ENCODE measurements at regions not wholly inside any gene's neighbourhood (a gene's known extent, or its start where the extent isn't known, plus 50 kb on each side); places are given as distances from the start of the nearest gene placed in this dataset.

GRCh38 chr9:1535051-1535450, 480.1 kb upstream of the SMARCA2 start:
- Mint-ChIP-seq H3K9me3 (no peaks in the 10 kb centered on the region), H3K27ac (no peak overlapping the region), H3K36me3 (ENCODE audit: low read depth) (no peaks in the 10 kb centered on the region), H3K27me3 (ENCODE audit: low read depth) (peaks cover 4% of the 10 kb centered on the region), H3K4me3 (no peak overlapping the region), H3K4me1 (peaks cover 29% of the 10 kb centered on the region)
- TF ChIP-seq CTCF (IDR thresholded peaks at IDR 0.05; ENCODE audit: unreplicated experiment in 3 of 3), result no peak

- Mint-ChIP-seq H3K4me3 (no peak overlapping the region), H3K9me3 (no peaks in the 10 kb centered on the region), H3K4me1 (peaks cover 26% of the 10 kb centered on the region), H3K36me3 (ENCODE audit: low read depth) (no peaks in the 10 kb centered on the region), H3K27me3 (ENCODE audit: low read depth) (peaks cover 4% of the 10 kb centered on the region), H3K27ac (no peak overlapping the region)
- no peak for TF ChIP-seq CTCF (IDR thresholded peaks at IDR 0.05; ENCODE audit: unreplicated experiment in 3 of 3)
Measured at GRCh38 chr9:1535599-1535998, 479.5 kb upstream of the SMARCA2 start.

GRCh38 chr9:1536522-1537170, 478.5 kb upstream of the SMARCA2 start:
- Mint-ChIP-seq H3K27ac (no peak overlapping the region), H3K27me3 (ENCODE audit: low read depth) (peaks cover 4% of the 10 kb centered on the region), H3K9me3 (no peaks in the 10 kb centered on the region), H3K4me3 (no peak overlapping the region), H3K4me1 (peaks cover 16% of the 10 kb centered on the region), H3K36me3 (ENCODE audit: low read depth) (no peaks in the 10 kb centered on the region)
- no peak for TF ChIP-seq CTCF (IDR thresholded peaks at IDR 0.05; ENCODE audit: unreplicated experiment in 3 of 3)

- Mint-ChIP-seq H3K27ac (no peak overlapping the region), H3K9me3 (no peaks in the 10 kb centered on the region), H3K4me1 (peaks cover 9% of the 10 kb centered on the region), H3K4me3 (no peak overlapping the region), H3K27me3 (ENCODE audit: low read depth) (peaks cover 4% of the 10 kb centered on the region), H3K36me3 (ENCODE audit: low read depth) (no peaks in the 10 kb centered on the region)
- TF ChIP-seq CTCF (IDR thresholded peaks at IDR 0.05; ENCODE audit: unreplicated experiment in 3 of 3), result no peak
Measured at GRCh38 chr9:1538301-1538700, 476.8 kb upstream of the SMARCA2 start.

- Mint-ChIP-seq H3K27ac (no peak overlapping the region), H3K27me3 (ENCODE audit: low read depth) (peaks cover 4% of the 10 kb centered on the region), H3K36me3 (ENCODE audit: low read depth) (no peaks in the 10 kb centered on the region), H3K4me1 (peaks cover 9% of the 10 kb centered on the region), H3K9me3 (no peaks in the 10 kb centered on the region), H3K4me3 (no peak overlapping the region)
- TF ChIP-seq CTCF (IDR thresholded peaks at IDR 0.05; ENCODE audit: unreplicated experiment in 3 of 3), result no peak
Measured at GRCh38 chr9:1539216-1539615, 475.9 kb upstream of the SMARCA2 start.

GRCh38 chr9:1550636-1551035, 464.5 kb upstream of the SMARCA2 start:
- Mint-ChIP-seq H3K27me3 (ENCODE audit: low read depth) (no peaks in the 10 kb centered on the region), H3K9me3 (peaks cover 11% of the 10 kb centered on the region), H3K4me1 (peaks cover 23% of the 10 kb centered on the region), H3K4me3 (no peak overlapping the region), H3K27ac (no peak overlapping the region), H3K36me3 (ENCODE audit: low read depth) (no peaks in the 10 kb centered on the region)
- no peak for TF ChIP-seq CTCF (IDR thresholded peaks at IDR 0.05; ENCODE audit: unreplicated experiment in 3 of 3)

Data from nephron (organoid).